ENCODE measurements at regions not wholly inside any gene's neighbourhood (a gene's known extent, or its start where the extent isn't known, plus 50 kb on each side); places are given as distances from the start of the nearest gene placed in this dataset.

- TF ChIP-seq NFIC (IDR thresholded peaks at IDR 0.05) (no peak), EP300 (IDR thresholded peaks at IDR 0.05; ENCODE audit: borderline replicate concordance) (no peak), USF1 (IDR thresholded peaks at IDR 0.05) (no peak), EGR1 (IDR thresholded peaks at IDR 0.05) (no peak), YY1 (IDR thresholded peaks at IDR 0.05; ENCODE audit: low read depth) (no peak), TEAD4 (IDR thresholded peaks at IDR 0.05) (no peak)
Observed at GRCh38 chrX:69387567-69388487, 116.3 kb upstream of the NALF2 start.

Data from Ishikawa (cell line).